ENCODE measurements at regions not wholly inside any gene's neighbourhood (a gene's known extent, or its start where the extent isn't known, plus 50 kb on each side); places are given as distances from the start of the nearest gene placed in this dataset.

DNA sequence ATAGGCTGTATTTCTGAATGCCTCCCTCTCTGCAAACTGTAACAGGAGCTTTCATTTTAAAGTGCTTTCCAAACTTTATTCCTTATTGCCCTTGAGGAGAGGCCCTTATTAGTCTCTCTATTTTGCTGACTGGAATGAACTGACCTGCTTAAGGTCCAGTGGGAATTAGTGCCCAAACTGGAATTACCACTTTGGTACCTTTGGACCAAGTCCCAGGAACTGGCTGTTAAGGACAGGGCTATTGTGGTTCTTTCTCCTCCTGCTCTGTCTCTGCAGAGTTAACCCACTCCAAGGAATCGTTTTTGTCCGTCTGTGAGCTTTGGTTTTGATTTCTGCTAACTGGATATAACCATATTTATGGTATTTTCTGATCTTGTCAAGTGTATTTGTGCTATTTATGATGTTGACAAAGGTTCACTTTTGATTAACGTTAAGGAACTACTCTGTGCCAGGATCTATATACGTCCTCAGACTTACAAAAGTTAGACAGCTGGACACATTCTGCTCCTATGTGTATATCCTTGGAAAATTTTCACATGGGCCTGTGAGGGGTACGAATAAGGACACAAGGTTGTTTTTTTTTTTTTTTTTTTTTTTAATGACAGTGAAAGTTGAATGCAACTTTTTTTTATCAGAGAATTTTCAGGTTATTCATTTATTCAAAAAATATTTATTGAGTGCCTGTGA lies 189.1 kb upstream of the ANKRD55 start:
- Histone ChIP-seq H3K9me3 (ENCODE audit: low read depth, low read length) (peaks cover 2% of the 10 kb centered on the region), H3K4me1 (ENCODE audit: insufficient read depth, low read length) (no peaks in the 10 kb centered on the region), H4K20me1 (ENCODE audit: insufficient read depth, low read length) (no peaks in the 10 kb centered on the region), H3K4me2 (ENCODE audit: insufficient read depth, low read length) (no peak overlapping the region), H3K27me3 (ENCODE audit: insufficient read depth, low read length) (no peaks in the 10 kb centered on the region), H3K79me2 (ENCODE audit: insufficient read depth, low read length) (no peaks in the 10 kb centered on the region), H3K27ac (ENCODE audit: low read depth, low read length) (no peak overlapping the region), H2AFZ (ENCODE audit: low read length) (no peak overlapping the region), H3K4me3 (ENCODE audit: insufficient read depth, low read length) (no peak overlapping the region), H3K36me3 (ENCODE audit: insufficient read depth, low read length) (no peaks in the 10 kb centered on the region)
- TF ChIP-seq, protein P1, sequence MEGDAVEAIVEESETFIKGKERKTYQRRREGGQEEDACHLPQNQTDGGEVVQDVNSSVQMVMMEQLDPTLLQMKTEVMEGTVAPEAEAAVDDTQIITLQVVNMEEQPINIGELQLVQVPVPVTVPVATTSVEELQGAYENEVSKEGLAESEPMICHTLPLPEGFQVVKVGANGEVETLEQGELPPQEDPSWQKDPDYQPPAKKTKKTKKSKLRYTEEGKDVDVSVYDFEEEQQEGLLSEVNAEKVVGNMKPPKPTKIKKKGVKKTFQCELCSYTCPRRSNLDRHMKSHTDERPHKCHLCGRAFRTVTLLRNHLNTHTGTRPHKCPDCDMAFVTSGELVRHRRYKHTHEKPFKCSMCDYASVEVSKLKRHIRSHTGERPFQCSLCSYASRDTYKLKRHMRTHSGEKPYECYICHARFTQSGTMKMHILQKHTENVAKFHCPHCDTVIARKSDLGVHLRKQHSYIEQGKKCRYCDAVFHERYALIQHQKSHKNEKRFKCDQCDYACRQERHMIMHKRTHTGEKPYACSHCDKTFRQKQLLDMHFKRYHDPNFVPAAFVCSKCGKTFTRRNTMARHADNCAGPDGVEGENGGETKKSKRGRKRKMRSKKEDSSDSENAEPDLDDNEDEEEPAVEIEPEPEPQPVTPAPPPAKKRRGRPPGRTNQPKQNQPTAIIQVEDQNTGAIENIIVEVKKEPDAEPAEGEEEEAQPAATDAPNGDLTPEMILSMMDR (IDR thresholded peaks at IDR 0.05; ENCODE audit: extremely low read depth, low read depth, low read length), result no peak
- no peak for DNase-seq (ENCODE audit: insufficient read length, low spot score, missing footprints)

DNA sequence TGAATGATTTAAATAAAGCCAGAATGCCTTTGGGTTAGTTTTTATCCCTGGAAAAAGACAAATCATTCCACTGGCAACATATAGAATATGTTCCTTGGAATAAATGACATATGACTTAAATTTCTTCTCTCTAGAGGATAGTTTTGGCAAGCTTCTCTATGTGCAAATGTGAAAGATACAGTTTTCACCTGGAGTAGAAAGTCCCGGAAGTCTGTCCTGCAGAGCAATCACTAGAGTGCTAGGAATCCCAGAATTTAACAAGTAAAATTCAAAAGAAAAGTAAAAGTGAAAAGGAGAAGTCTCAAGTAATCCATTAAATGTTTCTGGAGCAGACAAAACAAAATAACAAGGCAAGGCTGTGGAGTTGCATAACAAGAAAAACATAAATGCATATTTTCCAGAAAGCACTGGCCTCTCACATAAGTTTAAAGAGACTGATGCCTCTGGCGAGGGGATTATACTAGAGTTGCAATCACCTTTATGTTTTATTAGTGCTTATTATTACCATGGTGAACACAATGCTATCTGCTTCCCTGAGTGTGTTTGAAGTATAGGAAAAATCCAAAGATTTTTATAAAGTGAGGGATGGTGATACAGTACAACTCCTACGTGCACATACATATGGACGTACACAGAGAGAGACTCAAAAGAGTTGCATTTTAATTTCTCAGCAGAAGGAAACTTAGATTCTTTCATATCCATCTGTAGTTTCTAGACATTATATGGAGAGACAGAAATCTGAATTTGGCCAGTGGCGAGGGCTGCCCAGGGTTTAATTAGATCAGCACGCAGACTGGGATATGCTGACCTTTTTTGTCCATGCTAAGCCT lies 188.3 kb upstream of the ANKRD55 start:
- no peak for DNase-seq (ENCODE audit: insufficient read length, low spot score, missing footprints)
- H3K27ac ChIP-seq (ENCODE audit: low read depth, low read length), result no peak overlapping the region
- no peak overlapping the region for H3K4me2 ChIP-seq (ENCODE audit: insufficient read depth, low read length)
- no peaks in the 10 kb centered on the region for H3K27me3 ChIP-seq (ENCODE audit: insufficient read depth, low read length)
- TF ChIP-seq, protein P1 (IDR thresholded peaks at IDR 0.05; ENCODE audit: extremely low read depth, low read depth, low read length), result no peak
- H3K4me3 ChIP-seq (ENCODE audit: insufficient read depth, low read length), result no peak overlapping the region
- no peaks in the 10 kb centered on the region for H3K4me1 ChIP-seq (ENCODE audit: insufficient read depth, low read length)
- H3K36me3 ChIP-seq (ENCODE audit: insufficient read depth, low read length), result no peaks in the 10 kb centered on the region
- H4K20me1 ChIP-seq (ENCODE audit: insufficient read depth, low read length), result no peaks in the 10 kb centered on the region
- H3K9me3 ChIP-seq (ENCODE audit: low read depth, low read length), result peaks cover 2% of the 10 kb centered on the region
- H2AFZ ChIP-seq (ENCODE audit: low read length), result no peak overlapping the region
- H3K79me2 ChIP-seq (ENCODE audit: insufficient read depth, low read length), result no peaks in the 10 kb centered on the region

DNA sequence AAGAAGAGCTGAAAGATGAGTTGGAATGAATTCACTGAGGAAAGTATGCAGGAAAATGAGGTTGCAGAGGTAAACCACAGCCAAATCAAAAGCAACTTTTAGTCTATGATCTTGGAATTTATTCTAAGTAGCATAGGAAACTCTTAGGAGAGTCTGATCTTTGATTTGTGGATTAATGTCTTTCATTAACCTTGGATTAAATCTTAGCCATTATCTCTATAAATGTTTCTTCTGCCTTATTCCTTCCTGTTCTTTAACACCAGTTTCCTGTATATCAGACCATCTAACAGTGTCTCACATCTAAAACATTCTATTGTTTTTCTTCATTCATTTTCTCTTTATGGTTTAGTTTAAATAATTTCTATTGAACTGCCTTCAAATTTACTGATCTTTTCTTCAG lies 187.2 kb upstream of the ANKRD55 start:
- Histone ChIP-seq H3K27ac (ENCODE audit: low read depth, low read length) (no peak overlapping the region), H3K36me3 (ENCODE audit: insufficient read depth, low read length) (no peaks in the 10 kb centered on the region), H3K27me3 (ENCODE audit: insufficient read depth, low read length) (no peaks in the 10 kb centered on the region)

More for the DNA sequence above, 187.2 kb upstream of the ANKRD55 start:
- TF ChIP-seq, protein P1 (IDR thresholded peaks at IDR 0.05; ENCODE audit: extremely low read depth, low read depth, low read length), result no peak
- no peak for DNase-seq (ENCODE audit: insufficient read length, low spot score, missing footprints)
- H3K4me2 ChIP-seq (ENCODE audit: insufficient read depth, low read length), result no peak overlapping the region
- peaks cover 2% of the 10 kb centered on the region for H3K9me3 ChIP-seq (ENCODE audit: low read depth, low read length)
- H2AFZ ChIP-seq (ENCODE audit: low read length), result no peak overlapping the region
- no peak overlapping the region for H3K4me3 ChIP-seq (ENCODE audit: insufficient read depth, low read length)
- no peaks in the 10 kb centered on the region for H4K20me1 ChIP-seq (ENCODE audit: insufficient read depth, low read length)
- H3K4me1 ChIP-seq (ENCODE audit: insufficient read depth, low read length), result peaks cover 2% of the 10 kb centered on the region
- H3K79me2 ChIP-seq (ENCODE audit: insufficient read depth, low read length), result no peaks in the 10 kb centered on the region

Measured in osteoblast (primary cell).